Smooth muscle cell (in vitro differentiated cells): ENCODE measurements at regions not wholly inside any gene's neighbourhood (a gene's known extent, or its start where the extent isn't known, plus 50 kb on each side); places are given as distances from the start of the nearest gene placed in this dataset.

Experiments used
- DNase-seq: peaks from one replicate; lab custom pipeline; 2025; ENCODE audit not compliant: unreplicated experiment; lab: John Stamatoyannopoulos, UW
- H2AFZ ChIP-seq: fragments of 200-600 bp; sonication (generic); 2 replicates; pipeline ENCODE4 v1.6.0; 2016; ENCODE audit warnings: antibody characterized with exemption, low read depth, mild to moderate bottlenecking
- H3F3A ChIP-seq: fragments of 200-600 bp; sonication (generic); 2 replicates; pipeline ENCODE4 v1.6.0; 2017; ENCODE audit warnings: antibody characterized with exemption, low read depth
- H3K27ac ChIP-seq: fragments of 200-600 bp; sonication (generic); 2 replicates; pipeline ENCODE4 v1.5.1; 2016; ENCODE audit warnings: low read depth, mild to moderate bottlenecking
- H3K27me3 ChIP-seq: fragments of 200-600 bp; sonication (generic); 2 replicates; pipeline ENCODE4 v1.6.1; 2016; ENCODE audit warnings: low read depth, mild to moderate bottlenecking
- H3K36me3 ChIP-seq: fragments of 200-600 bp; sonication (generic); 2 replicates; pipeline ENCODE4 v1.5.1; 2016; ENCODE audit warnings: low read depth
- H3K4me1 ChIP-seq: fragments of 200-600 bp; sonication (generic); 2 replicates; pipeline ENCODE4 v1.5.1; 2016; ENCODE audit warnings: low read depth
- H3K4me2 ChIP-seq: fragments of 200-600 bp; sonication (generic); 2 replicates; pipeline ENCODE4 v1.6.0; 2016; ENCODE audit warnings: mild to moderate bottlenecking
- H3K4me3 ChIP-seq: fragments of 200-600 bp; sonication (generic); 2 replicates; pipeline ENCODE4 v1.5.1; 2016; ENCODE audit warnings: mild to moderate bottlenecking
- H3K79me2 ChIP-seq: fragments of 200-600 bp; sonication (generic); 2 replicates; pipeline ENCODE4 v1.6.0; 2016; ENCODE audit warnings: low read depth, mild to moderate bottlenecking
- H3K9ac ChIP-seq: fragments of 200-600 bp; sonication (generic); 2 replicates; pipeline ENCODE4 v1.6.0; 2016; ENCODE audit warnings: low read depth
- H3K9me3 ChIP-seq: fragments of 200-600 bp; sonication (generic); replicated peaks from 2 replicates; pipeline ENCODE4 v1.5.1; 2016; ENCODE audit warnings: low read depth
- H4K20me1 ChIP-seq: fragments of 200-600 bp; sonication (generic); 2 replicates; pipeline ENCODE4 v1.6.0; 2016; ENCODE audit warnings: low read depth
- CTCF ChIP-seq: fragments of 200-600 bp; sonication (generic); IDR thresholded peaks from 2 replicates; pipeline ENCODE4 v1.5.1; 2017; ENCODE audit warnings: borderline replicate concordance, mild to moderate bottlenecking, antibody characterized with exemption; ENCODE audit not compliant: insufficient read depth, poor library complexity, severe bottlenecking
- WGBS: methylation state at CpG from one replicate; pipeline ENCODE4 v1.1.7; 2016; ENCODE audit warnings: low lambda C conversion rate; 5-methylcytosine and 5-hydroxymethylcytosine counted together

GRCh38 chr13:30000370-30000765 is 150.0 kb upstream of the UBL3 start:
- no peak for TF ChIP-seq CTCF
- H3K4me1 ChIP-seq = no peaks in the 10 kb centered on the region
- no peak overlapping the region for H3K4me2 ChIP-seq
- no peak overlapping the region for H3K9ac ChIP-seq
- no peaks in the 10 kb centered on the region for H4K20me1 ChIP-seq
- no peak overlapping the region for H3K27ac ChIP-seq
- no peaks in the 10 kb centered on the region for H3K36me3 ChIP-seq
- H2AFZ ChIP-seq = peak overlapping the region; percentile 33
- no peaks in the 10 kb centered on the region for H3K79me2 ChIP-seq
- no peaks in the 10 kb centered on the region for H3K9me3 ChIP-seq
- 92% methylated on average over 11 of the region's 11 CpGs for WGBS
- no peaks in the 10 kb centered on the region for H3K27me3 ChIP-seq
- no peak for DNase-seq
- no peaks in the 10 kb centered on the region for H3F3A ChIP-seq
- no peak overlapping the region for H3K4me3 ChIP-seq

GRCh38 chr13:29999492-30000369 is 149.3 kb upstream of the UBL3 start:
- Histone ChIP-seq H4K20me1 (no peaks in the 10 kb centered on the region), H3K4me2 (no peak overlapping the region), H3K79me2 (no peaks in the 10 kb centered on the region), H3K27ac (no peak overlapping the region), H3K9me3 (no peaks in the 10 kb centered on the region), H2AFZ (peak overlapping the region; percentile 33), H3F3A (no peaks in the 10 kb centered on the region), H3K36me3 (no peaks in the 10 kb centered on the region), H3K4me1 (no peaks in the 10 kb centered on the region), H3K4me3 (no peak overlapping the region), H3K27me3 (no peaks in the 10 kb centered on the region), H3K9ac (no peak overlapping the region)
- TF ChIP-seq CTCF = no peak
- DNase-seq = no peak
- 86% methylated on average over 18 of the region's 18 CpGs for WGBS

- whole genome bisulfite sequencing = 65% methylated on average over 8 of the region's 8 CpGs
- H3K27me3 ChIP-seq = no peaks in the 10 kb centered on the region
- H3K9me3 ChIP-seq = no peaks in the 10 kb centered on the region
- H3K4me1 ChIP-seq = peaks cover 3% of the 10 kb centered on the region
- no peak overlapping the region for H3K27ac ChIP-seq
- no peaks in the 10 kb centered on the region for H3K36me3 ChIP-seq
- no peak overlapping the region for H3K4me2 ChIP-seq
- H4K20me1 ChIP-seq = no peaks in the 10 kb centered on the region
- H3K9ac ChIP-seq = no peak overlapping the region
- H3F3A ChIP-seq = peaks cover 14% of the 10 kb centered on the region
- no peak overlapping the region for H2AFZ ChIP-seq
- no peak for TF ChIP-seq CTCF
- DNase-seq = no peak
- H3K4me3 ChIP-seq = no peak overlapping the region
- H3K79me2 ChIP-seq = no peaks in the 10 kb centered on the region
These were observed 145.9 kb upstream of the UBL3 start for GRCh38 chr13:29996316-29996715.
